H9 (cell line): ENCODE measurements at regions not wholly inside any gene's neighbourhood (a gene's known extent, or its start where the extent isn't known, plus 50 kb on each side); places are given as distances from the start of the nearest gene placed in this dataset.

Experiments used
- DNase-seq: peaks from one replicate; pipeline ENCODE4 v3.0.0-alpha.2; 2017
- H2AFZ ChIP-seq: one replicate; pipeline ENCODE4 v1.6.1; 2013; ENCODE audit warnings: mild to moderate bottlenecking, low read length, control low read depth, moderate library complexity
- H2AK5ac ChIP-seq: 2 replicates; pipeline ENCODE4 v1.6.1; 2013; ENCODE audit warnings: low read length, control low read depth, mixed read lengths; ENCODE audit not compliant: insufficient read length
- H2BK120ac ChIP-seq: one replicate; pipeline ENCODE4 v1.6.1; 2013; ENCODE audit warnings: low read depth, mild to moderate bottlenecking, low read length, control low read depth, inconsistent platforms; ENCODE audit not compliant: poor library complexity, severe bottlenecking
- H2BK12ac ChIP-seq: 2 replicates; pipeline ENCODE4 v1.6.1; 2013; ENCODE audit warnings: low read length, control low read depth, mixed read lengths, low read depth; ENCODE audit not compliant: insufficient read length
- H2BK15ac ChIP-seq: 2 replicates; pipeline ENCODE4 v1.6.1; 2013; ENCODE audit warnings: low read depth, low read length, control low read depth
- H2BK20ac ChIP-seq: one replicate; pipeline ENCODE4 v1.6.1; 2013; ENCODE audit warnings: low read depth, mild to moderate bottlenecking, low read length, control low read depth, inconsistent platforms; ENCODE audit not compliant: poor library complexity, severe bottlenecking
- H2BK5ac ChIP-seq: 2 replicates; pipeline ENCODE4 v1.6.1; 2013; ENCODE audit warnings: low read length, control low read depth, mixed read lengths; ENCODE audit not compliant: insufficient read length
- H3K14ac ChIP-seq: 2 replicates; pipeline ENCODE4 v1.6.1; 2013; ENCODE audit warnings: low read length, control low read depth; ENCODE audit not compliant: insufficient read depth
- H3K18ac ChIP-seq: 2 replicates; pipeline ENCODE4 v1.6.1; 2013; ENCODE audit warnings: low read depth, mild to moderate bottlenecking, mixed read lengths, low read length, control low read depth; ENCODE audit not compliant: insufficient read length
- H3K23ac ChIP-seq: 2 replicates; pipeline ENCODE4 v1.6.1; 2013; ENCODE audit warnings: low read length, control low read depth, mixed read lengths, low read depth; ENCODE audit not compliant: insufficient read length
- H3K23me2 ChIP-seq: 2 replicates; pipeline ENCODE4 v1.6.1; 2013; ENCODE audit warnings: low read depth, mild to moderate bottlenecking, mixed read lengths, low read length, control low read depth; ENCODE audit not compliant: insufficient read length, poor library complexity, severe bottlenecking
- H3K27ac ChIP-seq: 2 replicates; pipeline ENCODE4 v1.5.1; 2013; ENCODE audit warnings: low read length, control low read depth, mixed read lengths, low read depth; ENCODE audit not compliant: insufficient read length
- H3K27me3 ChIP-seq: 2 replicates; pipeline ENCODE4 v1.6.1; 2013; ENCODE audit warnings: low read length, control low read depth, inconsistent platforms; ENCODE audit not compliant: insufficient read depth
- H3K4ac ChIP-seq: 2 replicates; pipeline ENCODE4 v1.6.1; 2013; ENCODE audit warnings: low read depth, mild to moderate bottlenecking, control low read depth, inconsistent platforms, low read length, moderate library complexity
- H3K4me1 ChIP-seq: 2 replicates; pipeline ENCODE4 v1.6.1; 2013; ENCODE audit warnings: low read length, control low read depth, inconsistent platforms; ENCODE audit not compliant: insufficient read depth
- H3K4me2 ChIP-seq: 2 replicates; pipeline ENCODE4 v1.6.1; 2013; ENCODE audit warnings: low read length, control low read depth, mixed read lengths; ENCODE audit not compliant: insufficient read length, insufficient read depth
- H3K56ac ChIP-seq: 2 replicates; pipeline ENCODE4 v1.6.1; 2013; ENCODE audit warnings: low read depth, mild to moderate bottlenecking, mixed read lengths, low read length, control low read depth; ENCODE audit not compliant: insufficient read length
- H3K79me1 ChIP-seq: 2 replicates; pipeline ENCODE4 v1.6.1; 2013; ENCODE audit warnings: low read depth, mild to moderate bottlenecking, moderate library complexity, low read length, control low read depth, inconsistent platforms; ENCODE audit not compliant: insufficient read depth, poor library complexity, severe bottlenecking
- H3K79me2 ChIP-seq: 2 replicates; pipeline ENCODE4 v1.6.1; 2013; ENCODE audit warnings: low read length, control low read depth, inconsistent platforms; ENCODE audit not compliant: insufficient read depth
- H3K9ac ChIP-seq: 2 replicates; pipeline ENCODE4 v1.6.1; 2013; ENCODE audit warnings: low read length, control low read depth, mixed read lengths; ENCODE audit not compliant: insufficient read length; ENCODE audit errors: extremely low read depth
- H3K9me3 ChIP-seq: one replicate; pipeline ENCODE4 v1.6.1; 2013; ENCODE audit warnings: low read depth, low read length, inconsistent platforms; ENCODE audit not compliant: control insufficient read depth
- H3T11ph ChIP-seq: one replicate; pipeline ENCODE4 v1.6.1; 2013; ENCODE audit warnings: mild to moderate bottlenecking, low read length, control low read depth, inconsistent platforms
- H4K20me1 ChIP-seq: one replicate; pipeline ENCODE4 v1.6.1; 2013; ENCODE audit not compliant: control insufficient read depth, insufficient read length, insufficient read depth
- H4K5ac ChIP-seq: 2 replicates; pipeline ENCODE4 v1.6.1; 2013; ENCODE audit warnings: low read depth, mild to moderate bottlenecking, mixed read lengths, low read length, control low read depth; ENCODE audit not compliant: insufficient read length
- H4K8ac ChIP-seq: replicated peaks from 2 replicates; pipeline ENCODE4 v1.6.1; 2013; ENCODE audit warnings: low read length, control low read depth, mixed read lengths, low read depth; ENCODE audit not compliant: insufficient read length
- H4K91ac ChIP-seq: 2 replicates; pipeline ENCODE4 v1.6.1; 2013; ENCODE audit warnings: low read depth, mild to moderate bottlenecking, moderate library complexity, mixed read lengths, low read length, control low read depth; ENCODE audit not compliant: insufficient read length
- H3K27ac Mint-ChIP-seq, 3 experiments: 2 replicates in 2 of 3; 3 replicates in 1 of 3; pipeline ENCODE4 v1.8.0; 2020 to 2021; ENCODE audit warnings: mixed read lengths in 3 of 3, mild to moderate bottlenecking in 1 of 3, moderate library complexity in 1 of 3
- H3K27me3 Mint-ChIP-seq: 2 replicates; pipeline ENCODE4 v1.8.0; 2021; ENCODE audit warnings: low read depth, mild to moderate bottlenecking, moderate library complexity, mixed read lengths
- H3K36me3 Mint-ChIP-seq, 3 experiments: 2 replicates in 2 of 3; 3 replicates in 1 of 3; pipeline ENCODE4 v1.8.0; 2020 to 2021; ENCODE audit warnings: low read depth in 3 of 3, mixed read lengths in 3 of 3; ENCODE audit not compliant: insufficient read depth in 1 of 3
- H3K4me1 Mint-ChIP-seq, 2 experiments: 2 replicates each; pipeline ENCODE4 v1.8.0; 2020; ENCODE audit warnings: mixed read lengths in 2 of 2
- H3K4me3 Mint-ChIP-seq, 2 experiments: 2 replicates in 1 of 2; 3 replicates in 1 of 2; pipeline ENCODE4 v1.8.0; 2020 to 2021; ENCODE audit warnings: mild to moderate bottlenecking in 2 of 2, mixed read lengths in 2 of 2, moderate library complexity in 1 of 2
- H3K9me3 Mint-ChIP-seq, 2 experiments: 2 replicates in 1 of 2; 3 replicates in 1 of 2; pipeline ENCODE4 v1.8.0; 2020; ENCODE audit warnings: mild to moderate bottlenecking in 2 of 2, mixed read lengths in 2 of 2, moderate library complexity in 1 of 2
- WGBS: extraction: QIAGEN DNeasy Blood & Tissue Kit; methylation state at CpG from one replicate; pipeline ENCODE4 v1.1.7; 2013; ENCODE audit warnings: missing lambda C conversion rate, low lambda C conversion rate, mixed read lengths; ENCODE audit not compliant: insufficient read length; ENCODE audit errors: extremely low coverage; 5-methylcytosine and 5-hydroxymethylcytosine counted together
- TF ChIP-seq, protein P1 (sequence below): fragments of 200-600 bp; sonication (generic); conservative IDR thresholded peaks from 3 replicates; pipeline ENCODE4 v1.8.0; 2021; ENCODE audit warnings: antibody characterized with exemption, mild to moderate bottlenecking

DNA sequence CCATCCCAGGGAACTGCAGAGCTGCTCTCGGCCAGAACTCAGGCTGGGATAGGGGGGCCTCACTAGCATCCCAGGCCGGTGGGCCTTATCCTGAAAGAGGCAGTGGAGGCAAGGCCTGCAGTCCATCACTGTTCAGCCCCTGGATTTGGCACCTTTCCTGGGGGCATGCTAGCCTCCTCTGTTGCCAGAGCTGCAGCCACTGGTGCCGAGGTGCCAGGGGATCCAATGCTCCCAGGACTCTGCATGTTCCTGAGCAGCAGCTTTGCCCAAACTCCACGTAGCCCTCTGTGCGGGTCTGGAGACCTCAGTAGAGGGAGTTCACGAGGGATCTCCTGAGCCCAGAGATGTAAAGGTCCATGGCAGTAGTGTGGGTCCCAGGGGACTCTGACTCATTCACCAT lies 551.7 kb upstream of the AMOT start:
- H3K23me2 ChIP-seq, result no peaks in the 10 kb centered on the region
- no peak overlapping the region for H2BK15ac ChIP-seq
- H3K9me3 Mint-ChIP-seq, result peaks cover 36 to 38% of the 10 kb centered on the region in 2 experiments
- no peak overlapping the region for H2BK12ac ChIP-seq
- no CpG with 5 or more reads among the region's 6 CpGs for WGBS
- no peak overlapping the region for H3K9ac ChIP-seq
- no peaks in the 10 kb centered on the region for H4K20me1 ChIP-seq
- H3K14ac ChIP-seq, result no peak overlapping the region
- no peak overlapping the region for H2BK20ac ChIP-seq
- H4K91ac ChIP-seq, result no peak overlapping the region
- H4K5ac ChIP-seq, result no peak overlapping the region
- peaks cover 32 to 50% (median 34%) of the 10 kb centered on the region in 3 experiments for H3K36me3 Mint-ChIP-seq
- no peak overlapping the region for H3T11ph ChIP-seq
- H3K79me1 ChIP-seq, result no peaks in the 10 kb centered on the region
- no peak overlapping the region for H4K8ac ChIP-seq
- no peaks in the 10 kb centered on the region for H3K27me3 ChIP-seq
- H3K4ac ChIP-seq, result no peak overlapping the region
- H2BK120ac ChIP-seq, result no peak overlapping the region
- H3K9me3 ChIP-seq, result no peaks in the 10 kb centered on the region
- no peak overlapping the region for H3K27ac ChIP-seq
- H3K79me2 ChIP-seq, result no peaks in the 10 kb centered on the region
- H3K23ac ChIP-seq, result no peak overlapping the region
- H3K4me1 Mint-ChIP-seq, result peaks cover 3 to 12% of the 10 kb centered on the region in 2 experiments; a peak in 3 of 4 replicates
- no peak overlapping the region for H3K4me3 Mint-ChIP-seq
- TF ChIP-seq, protein P1, sequence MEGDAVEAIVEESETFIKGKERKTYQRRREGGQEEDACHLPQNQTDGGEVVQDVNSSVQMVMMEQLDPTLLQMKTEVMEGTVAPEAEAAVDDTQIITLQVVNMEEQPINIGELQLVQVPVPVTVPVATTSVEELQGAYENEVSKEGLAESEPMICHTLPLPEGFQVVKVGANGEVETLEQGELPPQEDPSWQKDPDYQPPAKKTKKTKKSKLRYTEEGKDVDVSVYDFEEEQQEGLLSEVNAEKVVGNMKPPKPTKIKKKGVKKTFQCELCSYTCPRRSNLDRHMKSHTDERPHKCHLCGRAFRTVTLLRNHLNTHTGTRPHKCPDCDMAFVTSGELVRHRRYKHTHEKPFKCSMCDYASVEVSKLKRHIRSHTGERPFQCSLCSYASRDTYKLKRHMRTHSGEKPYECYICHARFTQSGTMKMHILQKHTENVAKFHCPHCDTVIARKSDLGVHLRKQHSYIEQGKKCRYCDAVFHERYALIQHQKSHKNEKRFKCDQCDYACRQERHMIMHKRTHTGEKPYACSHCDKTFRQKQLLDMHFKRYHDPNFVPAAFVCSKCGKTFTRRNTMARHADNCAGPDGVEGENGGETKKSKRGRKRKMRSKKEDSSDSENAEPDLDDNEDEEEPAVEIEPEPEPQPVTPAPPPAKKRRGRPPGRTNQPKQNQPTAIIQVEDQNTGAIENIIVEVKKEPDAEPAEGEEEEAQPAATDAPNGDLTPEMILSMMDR, result no peak
- H3K4me1 ChIP-seq, result no peaks in the 10 kb centered on the region
- H3K27ac Mint-ChIP-seq, result no peak overlapping the region
- H2AK5ac ChIP-seq, result no peak overlapping the region
- H3K18ac ChIP-seq, result no peak overlapping the region
- DNase-seq, result no peak
- H3K4me2 ChIP-seq, result no peak overlapping the region
- H3K27me3 Mint-ChIP-seq, result peaks cover 3% of the 10 kb centered on the region; the same call in 1 of the 2 replicates
- H2BK5ac ChIP-seq, result no peak overlapping the region
- H3K56ac ChIP-seq, result no peak overlapping the region
- no peak overlapping the region for H2AFZ ChIP-seq
